ENCODE measurements at regions not wholly inside any gene's neighbourhood (a gene's known extent, or its start where the extent isn't known, plus 50 kb on each side); places are given as distances from the start of the nearest gene placed in this dataset.
A peak's percentile ranks its signal among the peaks of the same experiment; 100 is the strongest.

GRCh38 chr10:125449571-125449970, 233.4 kb downstream of the TEX36 start:
- H3K4me1 Mint-ChIP-seq (ENCODE audit: unreplicated experiment) = no peaks in the 10 kb centered on the region
- H3K9me3 Mint-ChIP-seq = no peaks in the 10 kb centered on the region
- TF ChIP-seq, protein P1, sequence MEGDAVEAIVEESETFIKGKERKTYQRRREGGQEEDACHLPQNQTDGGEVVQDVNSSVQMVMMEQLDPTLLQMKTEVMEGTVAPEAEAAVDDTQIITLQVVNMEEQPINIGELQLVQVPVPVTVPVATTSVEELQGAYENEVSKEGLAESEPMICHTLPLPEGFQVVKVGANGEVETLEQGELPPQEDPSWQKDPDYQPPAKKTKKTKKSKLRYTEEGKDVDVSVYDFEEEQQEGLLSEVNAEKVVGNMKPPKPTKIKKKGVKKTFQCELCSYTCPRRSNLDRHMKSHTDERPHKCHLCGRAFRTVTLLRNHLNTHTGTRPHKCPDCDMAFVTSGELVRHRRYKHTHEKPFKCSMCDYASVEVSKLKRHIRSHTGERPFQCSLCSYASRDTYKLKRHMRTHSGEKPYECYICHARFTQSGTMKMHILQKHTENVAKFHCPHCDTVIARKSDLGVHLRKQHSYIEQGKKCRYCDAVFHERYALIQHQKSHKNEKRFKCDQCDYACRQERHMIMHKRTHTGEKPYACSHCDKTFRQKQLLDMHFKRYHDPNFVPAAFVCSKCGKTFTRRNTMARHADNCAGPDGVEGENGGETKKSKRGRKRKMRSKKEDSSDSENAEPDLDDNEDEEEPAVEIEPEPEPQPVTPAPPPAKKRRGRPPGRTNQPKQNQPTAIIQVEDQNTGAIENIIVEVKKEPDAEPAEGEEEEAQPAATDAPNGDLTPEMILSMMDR (conservative IDR thresholded peaks at IDR 0.05) = no peak
- H3K27ac Mint-ChIP-seq = no peak overlapping the region
- no peaks in the 10 kb centered on the region for H3K36me3 Mint-ChIP-seq
- H3K4me3 Mint-ChIP-seq = no peak overlapping the region
- no peak for DNase-seq (ENCODE audit: extremely low spot score, unreplicated experiment)
- peaks cover 6% of the 10 kb centered on the region for H3K27me3 Mint-ChIP-seq

- DNase-seq (ENCODE audit: extremely low spot score, unreplicated experiment) = no peak
- Mint-ChIP-seq H3K9me3 (no peaks in the 10 kb centered on the region), H3K4me1 (ENCODE audit: unreplicated experiment) (no peaks in the 10 kb centered on the region), H3K36me3 (no peaks in the 10 kb centered on the region), H3K27me3 (peaks cover 6% of the 10 kb centered on the region), H3K4me3 (no peak overlapping the region), H3K27ac (no peak overlapping the region)
- TF ChIP-seq, protein P1 (conservative IDR thresholded peaks at IDR 0.05) = peak; percentile 67
Observed at GRCh38 chr10:125448596-125448995, 234.4 kb downstream of the TEX36 start.

- H3K4me3 Mint-ChIP-seq = no peak overlapping the region
- no peaks in the 10 kb centered on the region for H3K36me3 Mint-ChIP-seq
- no peaks in the 10 kb centered on the region for H3K9me3 Mint-ChIP-seq
- H3K27ac Mint-ChIP-seq = no peak overlapping the region
- H3K4me1 Mint-ChIP-seq (ENCODE audit: unreplicated experiment) = no peaks in the 10 kb centered on the region
- no peak for DNase-seq (ENCODE audit: extremely low spot score, unreplicated experiment)
- TF ChIP-seq, protein P1 (conservative IDR thresholded peaks at IDR 0.05) = no peak
- peaks cover 11% of the 10 kb centered on the region for H3K27me3 Mint-ChIP-seq
Observed at GRCh38 chr10:125444790-125445189, 238.2 kb downstream of the TEX36 start.

- no peaks in the 10 kb centered on the region for H3K4me1 Mint-ChIP-seq (ENCODE audit: unreplicated experiment)
- no peak overlapping the region for H3K4me3 Mint-ChIP-seq
- DNase-seq (ENCODE audit: extremely low spot score, unreplicated experiment) = no peak
- no peaks in the 10 kb centered on the region for H3K9me3 Mint-ChIP-seq
- no peaks in the 10 kb centered on the region for H3K36me3 Mint-ChIP-seq
- H3K27me3 Mint-ChIP-seq = peaks cover 11% of the 10 kb centered on the region
- H3K27ac Mint-ChIP-seq = no peak overlapping the region
- TF ChIP-seq, protein P1 (conservative IDR thresholded peaks at IDR 0.05) = no peak
Observed at GRCh38 chr10:125442856-125443540, 240.0 kb downstream of the TEX36 start.

DNA sequence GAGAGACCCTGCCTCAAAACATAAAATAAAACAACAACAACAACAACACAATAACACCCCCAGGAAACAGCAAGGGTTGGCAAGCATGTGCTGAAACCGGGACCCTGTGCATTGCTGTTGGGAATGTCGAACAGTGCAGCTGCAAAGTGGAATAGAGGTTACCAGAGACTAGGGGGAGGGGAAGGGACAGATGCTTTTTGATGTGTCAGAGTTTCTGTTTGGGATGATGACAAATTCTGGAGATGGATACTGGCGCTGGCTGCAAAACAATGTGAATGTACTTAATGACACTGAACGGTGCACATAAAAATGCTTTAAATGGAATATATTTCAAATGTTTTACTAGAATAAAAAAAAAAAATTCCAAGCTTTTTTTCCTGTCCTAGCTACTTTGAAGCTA, 241.8 kb downstream of the TEX36 start:
- Mint-ChIP-seq H3K27ac (no peak overlapping the region), H3K36me3 (no peaks in the 10 kb centered on the region), H3K27me3 (peaks cover 15% of the 10 kb centered on the region), H3K4me3 (no peak overlapping the region), H3K9me3 (no peaks in the 10 kb centered on the region), H3K4me1 (ENCODE audit: unreplicated experiment) (no peaks in the 10 kb centered on the region)
- TF ChIP-seq, protein P1 (conservative IDR thresholded peaks at IDR 0.05) = no peak
- DNase-seq (ENCODE audit: extremely low spot score, unreplicated experiment) = no peak

Data from type B pancreatic cell (in vitro differentiated cells).